AG04450 (cell line): ENCODE measurements at regions not wholly inside any gene's neighbourhood (a gene's known extent, or its start where the extent isn't known, plus 50 kb on each side); places are given as distances from the start of the nearest gene placed in this dataset.
"Not testable (repeated sequence)": the region's sequence is repeated elsewhere in the genome, so short reads cannot be mapped to it uniquely, and the experiment has no call there.

ENCODE experiments used
- CTCF ChIA-PET: fragments of 300-600, 350-600 bp; formaldehyde crosslinking; extraction: SDS; loops from one replicate; lab custom pipeline; 2022; ENCODE audit warnings: antibody characterized with exemption, inconsistent platforms; lab: Charles Lee
- POLR2A ChIA-PET: fragments of 350-600 bp; formaldehyde crosslinking; extraction: SDS; loops from one replicate; lab custom pipeline; 2021; ENCODE audit warnings: antibody characterized with exemption, inconsistent platforms; lab: Yijun Ruan, JAX
- DNase-seq: peaks from one replicate; pipeline ENCODE4 v3.0.0-alpha.2; 2011; ENCODE audit warnings: low read depth, low spot score
- H3K27ac ChIP-seq: one replicate; pipeline ENCODE4 v1.5.1; 2012; ENCODE audit warnings: low read depth, low read length, control low read depth
- H3K27me3 ChIP-seq: one replicate; pipeline ENCODE4 v1.6.0; 2012; ENCODE audit warnings: low read length; ENCODE audit not compliant: control insufficient read depth, insufficient read depth
- H3K4me3 ChIP-seq: 2 replicates; pipeline ENCODE4 v1.5.1; 2011; ENCODE audit warnings: mild to moderate bottlenecking, low read depth, low read length, control low read depth
- H3K9me3 ChIP-seq: 2 replicates; pipeline ENCODE4 v1.5.1; 2012; ENCODE audit warnings: low read length; ENCODE audit not compliant: control insufficient read depth, insufficient read depth
- CTCF ChIP-seq: IDR thresholded peaks from 2 replicates; pipeline ENCODE4 v1.5.1; 2011; ENCODE audit warnings: low read depth, low read length, control low read depth, inconsistent platforms

DNA sequence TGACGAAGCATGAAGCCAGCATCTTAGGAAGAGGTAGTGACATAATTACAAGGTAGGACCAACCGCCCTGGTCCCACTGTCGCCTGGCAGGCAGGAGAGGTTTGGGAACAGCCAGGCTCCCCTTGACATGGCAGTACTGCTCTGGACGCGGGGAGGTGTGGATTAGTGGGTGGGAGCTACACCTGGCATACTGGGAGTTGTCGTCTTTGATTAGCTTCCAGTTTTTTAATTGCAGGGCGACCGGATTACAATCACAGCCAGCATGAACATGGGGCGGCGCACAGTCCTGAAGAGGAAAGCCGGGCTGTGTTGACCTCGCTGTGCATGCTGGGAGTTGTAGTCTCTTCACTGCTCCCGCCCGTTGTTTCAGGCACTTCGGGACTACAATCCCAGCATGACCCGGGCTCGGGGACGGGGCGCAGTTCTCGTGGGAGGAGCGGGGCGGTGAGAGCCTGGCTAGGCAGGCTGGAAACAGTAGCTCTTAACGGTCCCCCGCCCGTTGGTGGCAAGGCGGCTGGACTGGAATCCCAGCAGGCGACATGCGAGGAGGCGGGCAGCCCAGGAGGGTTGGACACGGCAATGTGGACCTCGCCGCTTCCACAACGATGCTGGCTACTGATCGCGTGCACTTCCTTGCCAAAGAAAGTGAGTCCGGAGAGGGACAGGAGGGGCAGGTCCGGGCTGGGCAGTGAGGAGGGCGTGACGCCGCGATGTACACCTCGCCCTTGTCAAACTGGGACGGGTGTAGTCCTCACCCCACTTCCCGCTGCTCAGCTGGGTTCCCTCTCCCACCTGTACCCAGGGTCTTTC lies 98.0 kb upstream of the ZNF722 start:
- TF ChIP-seq CTCF = no peak
- H3K4me3 ChIP-seq = no peak overlapping the region
- no peak overlapping the region for H3K27ac ChIP-seq
- POLR2A ChIA-PET = no interaction called here
- CTCF ChIA-PET = no interaction called here
- H3K9me3 ChIP-seq = peaks cover 35% of the 10 kb centered on the region
- H3K27me3 ChIP-seq = no peaks in the 10 kb centered on the region
- DNase-seq = no peak

- H3K9me3 ChIP-seq = peaks cover 38% of the 10 kb centered on the region
- DNase-seq, H3K4me3 ChIP-seq, H3K27ac ChIP-seq, H3K27me3 ChIP-seq, POLR2A ChIA-PET, CTCF ChIA-PET: not testable (repeated sequence)
Observed at GRCh38 chr7:63901204-63901506, 97.5 kb upstream of the ZNF722 start.

- POLR2A ChIA-PET = no interaction called here
- H3K27ac ChIP-seq = no peak overlapping the region
- no peak for TF ChIP-seq CTCF
- DNase-seq = no peak
- no peaks in the 10 kb centered on the region for H3K27me3 ChIP-seq
- CTCF ChIA-PET = no interaction called here
- no peak overlapping the region for H3K4me3 ChIP-seq
- H3K9me3 ChIP-seq = peaks cover 23% of the 10 kb centered on the region
Observed at GRCh38 chr7:63918986-63919385, 79.7 kb upstream of the ZNF722 start.

- H3K27ac ChIP-seq = no peak overlapping the region
- peaks cover 37% of the 10 kb centered on the region for H3K9me3 ChIP-seq
- DNase-seq = no peak
- POLR2A ChIA-PET = no interaction called here
- CTCF ChIA-PET = no interaction called here
- no peaks in the 10 kb centered on the region for H3K27me3 ChIP-seq
- no peak overlapping the region for H3K4me3 ChIP-seq
- no peak for TF ChIP-seq CTCF
Observed at GRCh38 chr7:63925262-63925625, 73.4 kb upstream of the ZNF722 start.

DNA sequence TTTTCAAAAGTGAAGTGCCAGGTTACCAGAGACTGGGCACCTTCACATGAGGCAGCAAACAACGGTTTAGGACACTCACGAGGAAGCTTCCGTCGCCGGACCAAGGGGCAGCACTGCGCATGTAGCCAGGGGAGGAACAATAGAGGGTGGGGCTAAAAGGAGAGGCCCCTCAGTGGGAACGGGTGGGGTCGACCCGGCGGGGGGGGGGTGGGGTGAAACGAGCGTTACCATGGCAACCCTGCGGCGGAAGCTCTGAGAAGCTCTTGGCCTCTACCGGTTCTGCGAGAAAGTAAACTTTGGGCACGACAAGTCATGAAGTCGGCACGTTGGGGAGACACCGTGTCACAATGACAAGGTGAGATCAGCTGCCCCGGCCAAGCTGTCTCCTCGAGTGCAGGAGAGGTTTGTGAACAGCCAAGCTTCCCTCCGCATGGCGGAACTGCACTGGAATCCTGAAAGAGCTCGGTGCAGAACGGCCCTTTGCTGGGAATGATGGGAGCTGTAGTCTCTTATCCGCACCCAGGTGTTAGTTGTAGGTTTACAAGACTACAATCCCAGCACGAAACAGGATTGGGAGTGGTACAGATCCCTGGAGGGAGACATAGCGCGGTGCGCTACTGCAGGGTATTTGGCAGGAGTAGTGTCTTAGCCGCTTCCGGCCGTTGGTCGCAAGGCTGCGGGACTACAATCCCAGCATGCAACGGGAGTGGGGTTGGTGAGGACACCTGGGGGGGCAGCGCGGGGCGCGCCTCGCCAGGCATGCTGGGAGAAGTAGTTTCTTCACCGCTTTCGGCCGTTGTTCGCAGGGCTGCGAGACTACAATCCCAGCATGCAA lies 72.8 kb upstream of the ZNF722 start:
- Histone ChIP-seq H3K9me3 (peaks cover 38% of the 10 kb centered on the region), H3K27me3 (no peaks in the 10 kb centered on the region), H3K27ac (no peak overlapping the region), H3K4me3 (no peak overlapping the region)
- no peak for DNase-seq
- ChIA-PET CTCF (no interaction called here), POLR2A (no interaction called here)
- TF ChIP-seq CTCF = no peak
